GM23338 (cell line): ENCODE measurements at regions not wholly inside any gene's neighbourhood (a gene's known extent, or its start where the extent isn't known, plus 50 kb on each side); places are given as distances from the start of the nearest gene placed in this dataset.
A peak's percentile ranks its signal among the peaks of the same experiment; 100 is the strongest.

ENCODE experiments used
- ATAC-seq: fragments of 200-7000 bp; cut with Tn5 transposase; 3 replicates; pipeline ENCODE4 v1.9.1; 2020
- DNase-seq: peaks from one replicate; pipeline ENCODE4 v3.0.0-alpha.2; 2015; ENCODE audit warnings: low spot score
- H2AFZ ChIP-seq: fragments of 200-600 bp; sonication (generic); 2 replicates; pipeline ENCODE4 v1.8.0; 2016; ENCODE audit warnings: antibody characterized with exemption, mild to moderate bottlenecking, moderate library complexity
- H3F3A ChIP-seq: fragments of 200-600 bp; sonication (generic); replicated peaks from 2 replicates; pipeline ENCODE4 v1.8.0; 2017; ENCODE audit warnings: antibody characterized with exemption, mixed run types, low read depth
- H3K27ac ChIP-seq: fragments of 200-600 bp; sonication (generic); 2 replicates; pipeline ENCODE4 v1.6.1; 2016; ENCODE audit warnings: low read depth
- H3K27me3 ChIP-seq: fragments of 200-600 bp; sonication (generic); 2 replicates; pipeline ENCODE4 v1.8.0; 2016; ENCODE audit warnings: mild to moderate bottlenecking, mixed run types, moderate library complexity; ENCODE audit not compliant: insufficient read depth
- H3K36me3 ChIP-seq: fragments of 200-600 bp; sonication (generic); 2 replicates; pipeline ENCODE4 v1.8.0; 2016; ENCODE audit warnings: mild to moderate bottlenecking; ENCODE audit not compliant: insufficient read depth
- H3K4me1 ChIP-seq: fragments of 200-600 bp; sonication (generic); 2 replicates; pipeline ENCODE4 v1.8.0; 2016; ENCODE audit warnings: mild to moderate bottlenecking, moderate library complexity; ENCODE audit not compliant: insufficient read depth
- H3K4me2 ChIP-seq: fragments of 200-600 bp; sonication (generic); 2 replicates; pipeline ENCODE4 v1.7.1; 2017; ENCODE audit warnings: mixed run types
- H3K4me3 ChIP-seq: fragments of 200-600 bp; sonication (generic); 2 replicates; pipeline ENCODE4 v1.6.1; 2016; ENCODE audit warnings: mixed run types
- H3K79me2 ChIP-seq: fragments of 200-600 bp; sonication (generic); replicated peaks from 2 replicates; pipeline ENCODE4 v1.8.0; 2017; ENCODE audit warnings: mild to moderate bottlenecking; ENCODE audit not compliant: insufficient read depth
- H3K9me2 ChIP-seq: fragments of 200-600 bp; sonication (generic); 2 replicates; pipeline ENCODE4 v1.8.0; 2017; ENCODE audit not compliant: insufficient read depth
- H4K20me1 ChIP-seq: fragments of 200-600 bp; sonication (generic); replicated peaks from 2 replicates; pipeline ENCODE4 v1.8.0; 2017; ENCODE audit warnings: mild to moderate bottlenecking; ENCODE audit not compliant: insufficient read depth
- H3K27ac Mint-ChIP-seq: 2 replicates; pipeline ENCODE4 v1.8.0; 2020; ENCODE audit warnings: inconsistent platforms, mild to moderate bottlenecking, moderate library complexity, mixed read lengths
- H3K27me3 Mint-ChIP-seq: 3 replicates; pipeline ENCODE4 v1.8.0; 2022; ENCODE audit warnings: low read depth, mild to moderate bottlenecking, moderate library complexity, mixed read lengths, inconsistent platforms; ENCODE audit not compliant: insufficient read depth, poor library complexity
- H3K36me3 Mint-ChIP-seq: 3 replicates; pipeline ENCODE4 v1.8.0; 2021; ENCODE audit warnings: low read depth, mild to moderate bottlenecking, inconsistent platforms, moderate library complexity, mixed read lengths
- H3K4me1 Mint-ChIP-seq: 3 replicates; pipeline ENCODE4 v1.8.0; 2020; ENCODE audit warnings: mild to moderate bottlenecking, inconsistent platforms, mixed read lengths
- H3K4me3 Mint-ChIP-seq: 3 replicates; pipeline ENCODE4 v1.8.0; 2021; ENCODE audit warnings: moderate library complexity, mild to moderate bottlenecking, inconsistent platforms, mixed read lengths
- H3K9me3 Mint-ChIP-seq: 3 replicates; pipeline ENCODE4 v1.8.0; 2020; ENCODE audit warnings: moderate library complexity, mild to moderate bottlenecking, inconsistent platforms, mixed read lengths
- CREB1 ChIP-seq: fragments of 250-450 bp; sonication (Bioruptor Pico); IDR thresholded peaks from 2 replicates; pipeline ENCODE4 v1.5.0; 2020; ENCODE audit warnings: low read depth, mild to moderate bottlenecking, moderate library complexity
- EZH2 ChIP-seq: fragments of 200-600 bp; sonication (generic); IDR thresholded peaks from one replicate; pipeline ENCODE4 v1.8.0; 2017; ENCODE audit warnings: antibody characterized with exemption, mild to moderate bottlenecking, low read depth; ENCODE audit not compliant: unreplicated experiment
- EZH2phosphoT487 ChIP-seq: fragments of 200-600 bp; sonication (generic); IDR thresholded peaks from one replicate; pipeline ENCODE4 v1.8.1; 2018; ENCODE audit warnings: antibody characterized with exemption; ENCODE audit not compliant: unreplicated experiment
- JUNB ChIP-seq: IDR thresholded peaks from one replicate; pipeline ENCODE4 v1.6.1; 2016; ENCODE audit warnings: antibody characterized with exemption; ENCODE audit not compliant: unreplicated experiment
- NANOG ChIP-seq: IDR thresholded peaks from 2 replicates; pipeline ENCODE4 v1.6.1; 2016; ENCODE audit warnings: antibody characterized with exemption, borderline replicate concordance
- POLR2AphosphoS5 ChIP-seq: IDR thresholded peaks from 2 replicates; pipeline ENCODE4 v1.6.1; 2016; ENCODE audit warnings: antibody characterized with exemption, low read depth
- STAT1 ChIP-seq: IDR thresholded peaks from one replicate; pipeline ENCODE4 v1.6.1; 2016; ENCODE audit warnings: antibody characterized with exemption; ENCODE audit not compliant: unreplicated experiment
- ZNF114 ChIP-seq: fragments of 250-450 bp; sonication (Bioruptor Pico); IDR thresholded peaks from 2 replicates; pipeline ENCODE4 v1.5.0; 2020; ENCODE audit warnings: mild to moderate bottlenecking, moderate library complexity
- ZNF331 ChIP-seq: fragments of 250-450 bp; sonication (Bioruptor Pico); IDR thresholded peaks from 2 replicates; pipeline ENCODE4 v1.5.0; 2020; ENCODE audit warnings: low read depth, mild to moderate bottlenecking, moderate library complexity
- TF ChIP-seq, protein P1 (sequence below): IDR thresholded peaks from one replicate; pipeline ENCODE4 v1.6.1; 2018; ENCODE audit warnings: antibody characterized with exemption; ENCODE audit not compliant: unreplicated experiment
- TF ChIP-seq, protein P2 (sequence below), 2 experiments: fragments of 200-600 bp in 1 of 2; sonication (generic) in 1 of 2; conservative IDR thresholded peaks; 2 replicates each; pipeline versions ENCODE4 v1.5.1 to v1.6.1; 2016 to 2017; ENCODE audit warnings: antibody characterized with exemption in 2 of 2, low read depth in 2 of 2, mild to moderate bottlenecking in 2 of 2, moderate library complexity in 1 of 2
- TF ChIP-seq, protein P3 (sequence below): fragments of 250-450 bp; sonication (Bioruptor Pico); IDR thresholded peaks from 2 replicates; pipeline ENCODE4 v1.5.0; 2020; ENCODE audit warnings: mild to moderate bottlenecking, moderate library complexity
- TF ChIP-seq, protein P4 (sequence below): IDR thresholded peaks from 2 replicates; pipeline ENCODE4 v1.6.1; 2016; ENCODE audit warnings: antibody characterized with exemption

DNA sequence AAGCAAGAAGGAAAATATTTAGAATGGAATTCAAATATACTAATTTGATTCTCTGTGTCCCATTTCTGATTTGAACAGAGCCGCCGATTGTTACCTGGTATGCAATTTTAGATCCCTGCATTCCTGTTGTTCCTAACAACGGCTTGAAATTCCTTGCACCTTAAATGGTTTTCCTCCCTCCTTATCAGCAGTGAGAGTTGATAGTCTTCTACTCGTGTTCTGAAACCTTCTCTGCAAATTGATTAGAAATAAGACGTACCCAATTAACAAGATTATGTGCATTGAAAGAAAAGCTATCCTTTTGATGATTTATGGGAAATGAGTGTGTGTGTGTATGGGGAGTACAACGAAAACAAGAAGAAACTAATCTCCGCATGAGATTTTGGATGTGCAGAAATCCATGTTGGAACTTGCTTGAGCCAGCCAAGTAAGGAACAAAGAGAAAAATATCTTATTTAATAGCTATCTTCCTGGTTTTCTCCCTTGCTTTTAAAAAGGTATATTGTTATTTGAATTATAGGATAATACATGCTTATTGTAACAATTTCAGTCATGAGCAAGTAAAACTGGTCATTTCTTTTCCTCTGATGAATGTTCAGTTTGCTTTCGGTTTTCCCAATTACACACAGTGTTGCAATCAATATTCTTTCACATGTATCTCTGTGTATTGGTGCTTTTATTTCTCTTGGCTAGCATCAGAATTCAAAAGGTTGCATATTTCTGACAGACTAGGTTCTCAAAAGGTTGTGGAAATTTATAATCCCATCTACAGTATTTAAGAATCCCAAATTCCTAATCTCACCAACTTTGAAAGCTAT lies 211.1 kb upstream of the ACTBL2 start:
- H3K4me1 Mint-ChIP-seq = peaks cover 17% of the 10 kb centered on the region
- DNase-seq = peak; percentile 13
- H3F3A ChIP-seq = no peaks in the 10 kb centered on the region
- no peaks in the 10 kb centered on the region for H3K79me2 ChIP-seq
- no peaks in the 10 kb centered on the region for H4K20me1 ChIP-seq
- H3K27me3 Mint-ChIP-seq = no peaks in the 10 kb centered on the region
- no peak for ATAC-seq
- no peak overlapping the region for H3K4me2 ChIP-seq
- H3K9me3 Mint-ChIP-seq = no peaks in the 10 kb centered on the region
- H3K4me3 Mint-ChIP-seq = no peak overlapping the region
- no peak overlapping the region for H3K27ac ChIP-seq
- H2AFZ ChIP-seq = no peak overlapping the region
- H3K36me3 ChIP-seq = no peaks in the 10 kb centered on the region
- TF ChIP-seq EZH2phosphoT487 (no peak), EZH2 (no peak), POLR2AphosphoS5 (no peak), STAT1 (no peak), CREB1 (CRISPR knock-in tag) (no peak), ZNF114 (CRISPR knock-in tag) (no peak), ZNF331 (no peak), NANOG (no peak), JUNB (no peak)
- TF ChIP-seq, protein P1, sequence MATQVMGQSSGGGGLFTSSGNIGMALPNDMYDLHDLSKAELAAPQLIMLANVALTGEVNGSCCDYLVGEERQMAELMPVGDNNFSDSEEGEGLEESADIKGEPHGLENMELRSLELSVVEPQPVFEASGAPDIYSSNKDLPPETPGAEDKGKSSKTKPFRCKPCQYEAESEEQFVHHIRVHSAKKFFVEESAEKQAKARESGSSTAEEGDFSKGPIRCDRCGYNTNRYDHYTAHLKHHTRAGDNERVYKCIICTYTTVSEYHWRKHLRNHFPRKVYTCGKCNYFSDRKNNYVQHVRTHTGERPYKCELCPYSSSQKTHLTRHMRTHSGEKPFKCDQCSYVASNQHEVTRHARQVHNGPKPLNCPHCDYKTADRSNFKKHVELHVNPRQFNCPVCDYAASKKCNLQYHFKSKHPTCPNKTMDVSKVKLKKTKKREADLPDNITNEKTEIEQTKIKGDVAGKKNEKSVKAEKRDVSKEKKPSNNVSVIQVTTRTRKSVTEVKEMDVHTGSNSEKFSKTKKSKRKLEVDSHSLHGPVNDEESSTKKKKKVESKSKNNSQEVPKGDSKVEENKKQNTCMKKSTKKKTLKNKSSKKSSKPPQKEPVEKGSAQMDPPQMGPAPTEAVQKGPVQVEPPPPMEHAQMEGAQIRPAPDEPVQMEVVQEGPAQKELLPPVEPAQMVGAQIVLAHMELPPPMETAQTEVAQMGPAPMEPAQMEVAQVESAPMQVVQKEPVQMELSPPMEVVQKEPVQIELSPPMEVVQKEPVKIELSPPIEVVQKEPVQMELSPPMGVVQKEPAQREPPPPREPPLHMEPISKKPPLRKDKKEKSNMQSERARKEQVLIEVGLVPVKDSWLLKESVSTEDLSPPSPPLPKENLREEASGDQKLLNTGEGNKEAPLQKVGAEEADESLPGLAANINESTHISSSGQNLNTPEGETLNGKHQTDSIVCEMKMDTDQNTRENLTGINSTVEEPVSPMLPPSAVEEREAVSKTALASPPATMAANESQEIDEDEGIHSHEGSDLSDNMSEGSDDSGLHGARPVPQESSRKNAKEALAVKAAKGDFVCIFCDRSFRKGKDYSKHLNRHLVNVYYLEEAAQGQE = no peak
- TF ChIP-seq, protein P2, sequence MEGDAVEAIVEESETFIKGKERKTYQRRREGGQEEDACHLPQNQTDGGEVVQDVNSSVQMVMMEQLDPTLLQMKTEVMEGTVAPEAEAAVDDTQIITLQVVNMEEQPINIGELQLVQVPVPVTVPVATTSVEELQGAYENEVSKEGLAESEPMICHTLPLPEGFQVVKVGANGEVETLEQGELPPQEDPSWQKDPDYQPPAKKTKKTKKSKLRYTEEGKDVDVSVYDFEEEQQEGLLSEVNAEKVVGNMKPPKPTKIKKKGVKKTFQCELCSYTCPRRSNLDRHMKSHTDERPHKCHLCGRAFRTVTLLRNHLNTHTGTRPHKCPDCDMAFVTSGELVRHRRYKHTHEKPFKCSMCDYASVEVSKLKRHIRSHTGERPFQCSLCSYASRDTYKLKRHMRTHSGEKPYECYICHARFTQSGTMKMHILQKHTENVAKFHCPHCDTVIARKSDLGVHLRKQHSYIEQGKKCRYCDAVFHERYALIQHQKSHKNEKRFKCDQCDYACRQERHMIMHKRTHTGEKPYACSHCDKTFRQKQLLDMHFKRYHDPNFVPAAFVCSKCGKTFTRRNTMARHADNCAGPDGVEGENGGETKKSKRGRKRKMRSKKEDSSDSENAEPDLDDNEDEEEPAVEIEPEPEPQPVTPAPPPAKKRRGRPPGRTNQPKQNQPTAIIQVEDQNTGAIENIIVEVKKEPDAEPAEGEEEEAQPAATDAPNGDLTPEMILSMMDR (conservative IDR thresholded peaks at IDR 0.05; ENCODE audit: low read depth in 2 of 2) = no peak
- TF ChIP-seq, protein P3, sequence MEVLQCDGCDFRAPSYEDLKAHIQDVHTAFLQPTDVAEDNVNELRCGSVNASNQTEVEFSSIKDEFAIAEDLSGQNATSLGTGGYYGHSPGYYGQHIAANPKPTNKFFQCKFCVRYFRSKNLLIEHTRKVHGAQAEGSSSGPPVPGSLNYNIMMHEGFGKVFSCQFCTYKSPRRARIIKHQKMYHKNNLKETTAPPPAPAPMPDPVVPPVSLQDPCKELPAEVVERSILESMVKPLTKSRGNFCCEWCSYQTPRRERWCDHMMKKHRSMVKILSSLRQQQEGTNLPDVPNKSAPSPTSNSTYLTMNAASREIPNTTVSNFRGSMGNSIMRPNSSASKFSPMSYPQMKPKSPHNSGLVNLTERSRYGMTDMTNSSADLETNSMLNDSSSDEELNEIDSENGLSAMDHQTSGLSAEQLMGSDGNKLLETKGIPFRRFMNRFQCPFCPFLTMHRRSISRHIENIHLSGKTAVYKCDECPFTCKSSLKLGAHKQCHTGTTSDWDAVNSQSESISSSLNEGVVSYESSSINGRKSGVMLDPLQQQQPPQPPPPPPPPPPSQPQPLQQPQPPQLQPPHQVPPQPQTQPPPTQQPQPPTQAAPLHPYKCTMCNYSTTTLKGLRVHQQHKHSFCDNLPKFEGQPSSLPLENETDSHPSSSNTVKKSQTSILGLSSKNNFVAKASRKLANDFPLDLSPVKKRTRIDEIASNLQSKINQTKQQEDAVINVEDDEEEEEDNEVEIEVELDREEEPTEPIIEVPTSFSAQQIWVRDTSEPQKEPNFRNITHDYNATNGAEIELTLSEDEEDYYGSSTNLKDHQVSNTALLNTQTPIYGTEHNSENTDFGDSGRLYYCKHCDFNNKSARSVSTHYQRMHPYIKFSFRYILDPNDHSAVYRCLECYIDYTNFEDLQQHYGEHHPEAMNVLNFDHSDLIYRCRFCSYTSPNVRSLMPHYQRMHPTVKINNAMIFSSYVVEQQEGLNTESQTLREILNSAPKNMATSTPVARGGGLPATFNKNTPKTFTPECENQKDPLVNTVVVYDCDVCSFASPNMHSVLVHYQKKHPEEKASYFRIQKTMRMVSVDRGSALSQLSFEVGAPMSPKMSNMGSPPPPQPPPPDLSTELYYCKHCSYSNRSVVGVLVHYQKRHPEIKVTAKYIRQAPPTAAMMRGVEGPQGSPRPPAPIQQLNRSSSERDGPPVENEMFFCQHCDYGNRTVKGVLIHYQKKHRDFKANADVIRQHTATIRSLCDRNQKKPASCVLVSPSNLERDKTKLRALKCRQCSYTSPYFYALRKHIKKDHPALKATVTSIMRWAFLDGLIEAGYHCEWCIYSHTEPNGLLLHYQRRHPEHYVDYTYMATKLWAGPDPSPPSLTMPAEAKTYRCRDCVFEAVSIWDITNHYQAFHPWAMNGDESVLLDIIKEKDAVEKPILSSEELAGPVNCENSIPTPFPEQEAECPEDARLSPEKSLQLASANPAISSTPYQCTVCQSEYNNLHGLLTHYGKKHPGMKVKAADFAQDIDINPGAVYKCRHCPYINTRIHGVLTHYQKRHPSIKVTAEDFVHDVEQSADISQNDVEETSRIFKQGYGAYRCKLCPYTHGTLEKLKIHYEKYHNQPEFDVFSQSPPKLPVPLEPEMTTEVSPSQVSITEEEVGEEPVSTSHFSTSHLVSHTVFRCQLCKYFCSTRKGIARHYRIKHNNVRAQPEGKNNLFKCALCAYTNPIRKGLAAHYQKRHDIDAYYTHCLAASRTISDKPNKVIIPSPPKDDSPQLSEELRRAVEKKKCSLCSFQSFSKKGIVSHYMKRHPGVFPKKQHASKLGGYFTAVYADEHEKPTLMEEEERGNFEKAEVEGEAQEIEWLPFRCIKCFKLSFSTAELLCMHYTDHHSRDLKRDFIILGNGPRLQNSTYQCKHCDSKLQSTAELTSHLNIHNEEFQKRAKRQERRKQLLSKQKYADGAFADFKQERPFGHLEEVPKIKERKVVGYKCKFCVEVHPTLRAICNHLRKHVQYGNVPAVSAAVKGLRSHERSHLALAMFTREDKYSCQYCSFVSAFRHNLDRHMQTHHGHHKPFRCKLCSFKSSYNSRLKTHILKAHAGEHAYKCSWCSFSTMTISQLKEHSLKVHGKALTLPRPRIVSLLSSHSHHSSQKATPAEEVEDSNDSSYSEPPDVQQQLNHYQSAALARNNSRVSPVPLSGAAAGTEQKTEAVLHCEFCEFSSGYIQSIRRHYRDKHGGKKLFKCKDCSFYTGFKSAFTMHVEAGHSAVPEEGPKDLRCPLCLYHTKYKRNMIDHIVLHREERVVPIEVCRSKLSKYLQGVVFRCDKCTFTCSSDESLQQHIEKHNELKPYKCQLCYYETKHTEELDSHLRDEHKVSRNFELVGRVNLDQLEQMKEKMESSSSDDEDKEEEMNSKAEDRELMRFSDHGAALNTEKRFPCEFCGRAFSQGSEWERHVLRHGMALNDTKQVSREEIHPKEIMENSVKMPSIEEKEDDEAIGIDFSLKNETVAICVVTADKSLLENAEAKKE = no peak
- TF ChIP-seq, protein P4, sequence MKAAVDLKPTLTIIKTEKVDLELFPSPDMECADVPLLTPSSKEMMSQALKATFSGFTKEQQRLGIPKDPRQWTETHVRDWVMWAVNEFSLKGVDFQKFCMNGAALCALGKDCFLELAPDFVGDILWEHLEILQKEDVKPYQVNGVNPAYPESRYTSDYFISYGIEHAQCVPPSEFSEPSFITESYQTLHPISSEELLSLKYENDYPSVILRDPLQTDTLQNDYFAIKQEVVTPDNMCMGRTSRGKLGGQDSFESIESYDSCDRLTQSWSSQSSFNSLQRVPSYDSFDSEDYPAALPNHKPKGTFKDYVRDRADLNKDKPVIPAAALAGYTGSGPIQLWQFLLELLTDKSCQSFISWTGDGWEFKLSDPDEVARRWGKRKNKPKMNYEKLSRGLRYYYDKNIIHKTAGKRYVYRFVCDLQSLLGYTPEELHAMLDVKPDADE = no peak
- H3K4me1 ChIP-seq = no peaks in the 10 kb centered on the region
- H3K27me3 ChIP-seq = no peaks in the 10 kb centered on the region
- H3K27ac Mint-ChIP-seq = no peak overlapping the region
- no peaks in the 10 kb centered on the region; the same call in 1 of the 2 replicates for H3K9me2 ChIP-seq
- H3K36me3 Mint-ChIP-seq = no peaks in the 10 kb centered on the region
- H3K4me3 ChIP-seq = no peak overlapping the region
